GM19193 (cell line): ENCODE measurements at regions not wholly inside any gene's neighbourhood (a gene's known extent, or its start where the extent isn't known, plus 50 kb on each side); places are given as distances from the start of the nearest gene placed in this dataset.

ENCODE experiments used
- POLR2A ChIP-seq: IDR thresholded peaks from 4 replicates; pipeline ENCODE4 v1.6.1; 2011; ENCODE audit not compliant: insufficient read depth, insufficient read length; ENCODE audit errors: extremely low read depth

DNA sequence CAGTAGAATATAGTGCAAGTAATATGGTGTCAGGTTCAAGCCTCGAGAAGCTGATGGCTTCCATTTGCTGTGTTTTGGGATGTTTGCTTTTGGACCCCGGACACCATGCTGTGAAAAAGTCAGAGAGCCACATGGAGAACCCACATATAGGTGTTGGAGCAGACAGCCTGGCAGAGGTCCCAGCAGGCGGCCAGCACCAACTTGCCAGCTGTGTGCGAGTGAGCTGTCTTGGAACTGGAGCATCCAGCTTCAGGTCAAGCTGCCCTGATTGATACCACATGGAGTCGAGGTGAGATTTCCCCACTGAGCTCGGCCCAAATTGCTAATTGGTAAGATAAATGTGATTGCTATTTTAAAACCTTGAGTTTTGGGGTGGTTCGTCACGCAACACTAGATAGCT is 185.7 kb upstream of the TBL1XR1 start:
- TF ChIP-seq POLR2A = no peak

DNA sequence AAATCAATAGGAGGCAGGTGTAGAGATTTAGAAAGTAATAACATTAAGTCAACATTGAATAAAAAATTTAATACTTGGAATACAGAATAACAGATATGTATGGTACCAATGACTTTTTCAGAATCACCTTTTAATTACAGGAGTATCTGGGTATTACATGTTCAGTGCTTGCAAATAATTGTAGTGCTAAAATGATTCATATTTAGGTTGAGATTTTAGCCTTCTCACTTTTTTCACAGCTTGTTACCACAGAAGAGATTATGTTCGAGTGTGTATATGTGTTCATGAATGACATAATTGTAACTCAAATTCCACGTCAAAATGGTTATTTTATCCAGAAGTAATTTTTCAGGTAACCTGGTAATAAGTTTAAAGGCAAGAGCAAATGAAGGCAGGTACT is 187.9 kb upstream of the TBL1XR1 start:
- TF ChIP-seq POLR2A = no peak

DNA sequence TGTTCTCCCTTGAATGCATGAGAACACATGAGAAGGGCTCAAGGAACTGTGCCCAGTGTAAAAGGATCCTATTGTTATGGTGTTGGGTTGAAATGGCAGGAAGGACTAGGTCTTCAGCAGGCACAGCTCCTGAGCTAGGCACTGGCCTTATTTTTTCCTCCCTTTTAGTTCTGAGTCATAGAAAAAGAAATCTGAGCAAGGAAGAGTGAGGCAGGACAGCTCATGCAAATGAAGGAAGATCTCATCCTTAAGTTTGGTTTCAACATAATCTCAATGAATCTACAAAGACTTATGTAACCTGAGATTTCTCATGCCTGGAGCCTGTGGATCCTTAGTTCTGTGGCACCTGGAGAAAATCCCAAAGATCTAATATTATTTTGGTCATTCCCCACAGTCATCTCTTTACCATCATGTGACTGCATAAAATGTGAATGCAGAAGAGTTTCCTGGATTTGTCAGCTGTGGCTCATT is 188.6 kb upstream of the TBL1XR1 start:
- no peak for TF ChIP-seq POLR2A

GRCh38 chr3:177388209-177388608 is 190.9 kb upstream of the TBL1XR1 start:
- TF ChIP-seq POLR2A = no peak

DNA sequence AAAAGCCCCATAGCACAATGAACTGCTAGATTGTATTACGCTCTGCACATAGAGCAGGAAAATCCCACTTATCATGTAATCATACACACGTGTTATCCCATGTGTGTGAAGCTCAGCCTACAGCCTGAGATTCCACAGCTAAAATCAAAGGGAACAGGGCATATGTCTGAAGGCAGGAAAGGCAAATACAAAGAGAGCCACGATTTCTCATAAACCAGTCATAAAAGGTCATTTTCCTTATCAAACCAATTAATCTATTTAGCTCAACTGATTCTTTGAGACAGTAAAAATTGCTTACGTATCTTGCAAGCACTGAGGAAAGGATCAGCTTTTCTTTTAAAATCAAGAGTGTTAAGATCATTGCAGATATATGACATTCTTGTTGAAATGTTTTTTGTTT is 199.5 kb upstream of the TBL1XR1 start:
- TF ChIP-seq POLR2A = no peak

- no peak for TF ChIP-seq POLR2A
Measured at GRCh38 chr3:177401375-177401774, 204.1 kb upstream of the TBL1XR1 start.

DNA sequence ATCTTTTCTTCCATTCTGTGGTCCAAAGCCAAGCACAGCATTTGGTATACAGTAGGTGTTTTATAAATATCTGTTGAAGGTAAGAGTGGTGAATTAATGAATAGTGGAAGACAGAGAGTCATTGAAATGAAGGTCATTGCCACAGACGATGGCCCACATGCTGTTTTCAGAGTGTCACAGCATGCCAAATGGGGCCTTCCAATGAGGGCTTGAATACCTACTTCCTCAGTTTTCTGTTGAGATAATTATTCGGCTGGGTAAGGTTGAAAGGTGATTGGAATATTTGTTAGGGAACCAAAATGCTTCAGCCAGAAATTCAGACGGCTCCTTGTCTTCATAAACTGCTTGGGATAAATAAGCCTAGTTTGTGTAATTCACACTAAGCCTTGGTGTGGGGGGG is 205.3 kb upstream of the TBL1XR1 start:
- no peak for TF ChIP-seq POLR2A

GRCh38 chr3:177405191-177405672 is 207.9 kb upstream of the TBL1XR1 start:
- no peak for TF ChIP-seq POLR2A

- TF ChIP-seq POLR2A = no peak
Measured at GRCh38 chr3:177410730-177411129, 213.4 kb upstream of the TBL1XR1 start.

DNA sequence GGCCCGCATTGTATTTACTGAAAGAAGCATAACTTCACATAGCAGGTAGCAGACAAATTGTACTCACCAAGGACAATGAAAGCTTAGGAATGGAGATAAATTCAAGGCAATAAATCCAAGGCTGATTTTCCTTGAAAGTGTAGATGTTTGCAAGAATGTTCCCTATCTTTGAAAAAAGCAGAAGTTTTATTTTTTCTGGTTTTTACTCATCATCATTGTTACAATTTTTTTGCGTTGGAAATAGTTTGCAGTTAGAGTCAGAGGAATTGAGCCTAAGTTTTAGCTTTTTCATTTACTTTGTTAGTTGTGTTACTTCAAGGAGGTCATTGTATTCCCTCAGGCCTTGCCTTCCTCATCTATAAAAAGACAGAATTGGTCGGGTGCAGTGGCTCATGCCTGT is 213.9 kb upstream of the TBL1XR1 start:
- TF ChIP-seq POLR2A = no peak

GRCh38 chr3:177414093-177414492 is 216.8 kb upstream of the TBL1XR1 start:
- TF ChIP-seq POLR2A = no peak

DNA sequence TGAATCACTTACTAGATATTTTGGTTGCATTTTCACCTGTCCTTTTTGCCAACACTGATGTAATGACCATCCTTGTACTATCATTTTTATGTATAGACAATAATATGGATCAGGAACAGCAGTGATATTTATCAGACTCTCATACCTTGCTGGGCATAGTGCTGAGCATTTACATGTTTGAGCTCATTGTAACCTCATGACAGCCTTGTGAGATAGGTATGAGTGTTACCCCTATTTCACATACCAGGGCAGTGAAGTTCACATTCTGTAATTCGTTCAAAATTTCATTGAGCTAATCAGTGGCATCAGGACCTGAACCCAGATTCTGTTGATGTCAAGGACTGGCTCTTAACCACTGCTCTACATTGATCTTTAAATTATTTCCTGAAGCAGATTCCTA is 221.5 kb upstream of the TBL1XR1 start:
- no peak for TF ChIP-seq POLR2A

DNA sequence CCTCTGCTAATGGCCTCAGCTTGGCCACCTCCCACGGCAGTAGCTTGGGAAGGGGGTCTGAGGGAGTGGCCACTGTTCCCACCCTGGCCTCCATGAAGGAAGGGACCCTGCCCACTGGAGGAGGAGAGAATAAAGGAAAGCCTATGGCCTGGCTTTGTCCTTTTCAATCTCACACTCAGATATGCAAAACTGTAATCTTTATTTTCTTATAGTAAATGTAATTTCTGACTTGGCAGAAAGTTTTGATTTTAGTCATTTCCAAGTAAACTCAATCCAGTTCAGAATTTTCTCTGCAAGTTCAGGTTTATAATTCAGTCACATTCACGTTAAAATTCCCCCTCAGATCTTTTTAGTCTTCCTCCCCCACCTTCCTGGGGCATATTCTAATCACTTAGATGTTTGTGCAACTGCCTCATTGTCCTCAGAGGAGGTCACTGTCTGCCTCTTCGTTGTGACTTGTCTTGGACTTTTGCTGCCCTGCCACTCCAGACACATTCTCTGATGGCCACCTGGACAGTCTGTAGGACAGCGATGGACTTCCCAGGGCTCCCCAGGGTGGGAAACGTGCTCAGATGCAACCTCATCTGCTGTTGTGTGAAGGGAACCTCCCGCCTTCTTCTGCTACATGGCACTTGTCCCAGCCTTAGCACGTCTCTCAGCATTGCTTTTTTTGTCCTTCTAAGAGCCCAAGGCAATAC is 222.8 kb upstream of the TBL1XR1 start:
- TF ChIP-seq POLR2A = no peak

- TF ChIP-seq POLR2A = no peak
Measured at GRCh38 chr3:177420651-177421480, 223.6 kb upstream of the TBL1XR1 start.

GRCh38 chr3:177421481-177421785 is 224.2 kb upstream of the TBL1XR1 start:
- TF ChIP-seq POLR2A = no peak

- TF ChIP-seq POLR2A = no peak
Measured at GRCh38 chr3:177424521-177424920, 227.2 kb upstream of the TBL1XR1 start.

- TF ChIP-seq POLR2A = no peak
Measured at GRCh38 chr3:177425042-177425441, 227.8 kb upstream of the TBL1XR1 start.
